Suppressor macrophage treated with lipopolysaccharide for 4 hours (primary cell): ENCODE measurements at regions not wholly inside any gene's neighbourhood (a gene's known extent, or its start where the extent isn't known, plus 50 kb on each side); places are given as distances from the start of the nearest gene placed in this dataset.
A peak's percentile ranks its signal among the peaks of the same experiment; 100 is the strongest.
"Not testable (repeated sequence)": the region's sequence is repeated elsewhere in the genome, so short reads cannot be mapped to it uniquely, and the experiment has no call there.

ENCODE experiments used
- DNase-seq: peaks from one replicate; pipeline ENCODE4 v3.0.0-alpha.2; 2020

DNA sequence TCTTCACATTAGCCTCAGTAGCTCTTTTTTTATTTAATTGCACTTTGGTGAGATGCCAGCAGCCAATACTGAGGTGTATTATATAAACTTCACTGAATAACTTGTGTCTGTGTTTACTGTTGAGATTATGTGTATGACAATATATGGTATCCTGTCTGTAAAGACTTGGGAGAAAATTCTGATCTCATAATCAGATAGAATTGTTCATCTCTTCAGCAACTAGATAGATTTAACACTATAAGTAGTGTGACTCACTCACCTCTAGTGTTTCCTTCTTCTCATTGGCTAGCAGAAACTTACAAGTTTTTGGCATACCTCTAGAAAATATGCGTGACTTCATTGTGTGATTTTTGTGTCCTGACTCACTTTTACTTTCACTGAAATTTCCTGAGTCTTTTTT, 67.6 kb upstream of the TGFBR2 start:
- no peak for DNase-seq

- DNase-seq = no peak
These were observed 67.2 kb upstream of the TGFBR2 start for GRCh38 chr3:30539206-30539605.

GRCh38 chr3:30539772-30540171, 66.6 kb upstream of the TGFBR2 start:
- peak; percentile 12 for DNase-seq

GRCh38 chr3:30541156-30541555, 65.2 kb upstream of the TGFBR2 start:
- not testable (repeated sequence) for DNase-seq

- no peak for DNase-seq
These were observed 63.5 kb upstream of the TGFBR2 start for GRCh38 chr3:30542897-30543296.

- DNase-seq = peak; percentile 27
These were observed 61.6 kb upstream of the TGFBR2 start for GRCh38 chr3:30544812-30545211.

DNA sequence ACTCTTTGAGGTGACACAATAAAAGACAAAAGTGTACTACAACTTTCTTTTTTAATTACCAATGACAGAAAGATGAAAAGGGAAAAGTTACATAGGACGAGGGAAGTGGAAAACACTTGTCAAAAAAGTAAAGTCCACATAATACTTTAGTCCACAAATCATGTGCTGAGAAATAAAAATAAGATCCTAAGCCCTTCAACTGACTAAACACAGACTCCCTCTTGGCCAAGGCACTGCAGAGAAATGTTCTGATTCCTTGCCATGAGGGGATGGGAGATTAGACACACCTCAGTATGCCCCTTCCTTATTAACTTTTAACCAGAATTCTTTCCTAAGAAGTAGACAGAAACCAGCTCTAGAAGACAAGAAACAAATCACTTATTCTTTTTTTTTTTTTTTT, 59.5 kb upstream of the TGFBR2 start:
- no peak for DNase-seq

- peak; percentile 9 for DNase-seq
These were observed 58.7 kb upstream of the TGFBR2 start for GRCh38 chr3:30547716-30548115.

DNA sequence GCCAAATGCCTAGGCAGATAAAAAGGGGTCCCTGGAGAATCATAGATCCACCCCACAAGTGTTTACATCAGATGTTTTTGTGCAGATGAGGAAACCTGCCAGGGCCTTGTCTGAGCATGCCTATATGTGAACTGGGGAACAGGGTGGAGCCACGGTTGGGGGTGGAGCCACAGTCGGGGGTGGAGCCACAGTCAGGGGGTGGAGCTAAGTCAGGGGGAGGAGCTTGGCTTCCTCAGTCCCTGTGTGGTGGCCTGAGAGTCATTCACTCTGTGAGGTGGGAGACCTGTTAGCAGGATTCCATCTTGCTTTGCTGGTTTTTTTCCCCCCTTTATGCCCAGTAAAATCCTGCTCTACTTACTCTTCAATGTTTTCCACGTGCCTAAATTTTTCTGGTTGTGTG, 57.8 kb upstream of the TGFBR2 start:
- no peak for DNase-seq

- no peak for DNase-seq
These were observed 56.8 kb upstream of the TGFBR2 start for GRCh38 chr3:30549600-30549999.

- DNase-seq = no peak
These were observed 56.2 kb upstream of the TGFBR2 start for GRCh38 chr3:30550246-30550645.

- DNase-seq = no peak
These were observed 55.1 kb upstream of the TGFBR2 start for GRCh38 chr3:30551266-30551665.

- DNase-seq = no peak
These were observed 54.5 kb upstream of the TGFBR2 start for GRCh38 chr3:30551927-30552326.

DNA sequence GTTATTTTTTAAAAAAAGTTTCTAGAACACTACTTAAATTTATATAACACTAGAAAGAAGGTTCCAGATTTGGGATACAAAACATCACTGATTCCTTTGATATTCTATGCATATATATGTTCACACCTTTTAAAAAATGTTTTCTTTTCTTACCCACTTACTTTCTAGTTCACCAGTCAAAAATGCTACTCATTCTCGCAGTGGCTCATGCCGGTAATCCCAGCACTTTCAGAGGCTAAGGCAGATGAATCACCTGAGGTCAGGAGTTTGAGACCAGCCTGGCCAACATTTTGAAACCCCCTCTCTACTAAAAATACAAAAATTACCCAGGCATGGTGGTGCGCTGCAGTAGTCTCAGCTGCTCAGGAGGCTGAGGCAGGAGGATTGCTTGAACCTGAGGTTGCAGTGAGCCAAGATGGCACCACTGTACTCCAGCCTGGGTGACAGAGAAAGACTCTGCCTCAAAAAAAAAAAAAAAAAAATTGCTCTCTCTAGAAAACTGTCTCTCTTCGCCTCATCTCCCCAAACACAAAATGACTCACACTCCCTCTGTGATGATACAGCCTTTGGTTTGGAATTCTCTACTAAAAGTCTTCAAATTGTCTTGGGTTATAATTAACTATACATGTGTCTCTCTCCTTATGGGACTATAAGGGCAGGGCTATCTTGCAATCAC, 52.6 kb upstream of the TGFBR2 start:
- DNase-seq = no peak

DNA sequence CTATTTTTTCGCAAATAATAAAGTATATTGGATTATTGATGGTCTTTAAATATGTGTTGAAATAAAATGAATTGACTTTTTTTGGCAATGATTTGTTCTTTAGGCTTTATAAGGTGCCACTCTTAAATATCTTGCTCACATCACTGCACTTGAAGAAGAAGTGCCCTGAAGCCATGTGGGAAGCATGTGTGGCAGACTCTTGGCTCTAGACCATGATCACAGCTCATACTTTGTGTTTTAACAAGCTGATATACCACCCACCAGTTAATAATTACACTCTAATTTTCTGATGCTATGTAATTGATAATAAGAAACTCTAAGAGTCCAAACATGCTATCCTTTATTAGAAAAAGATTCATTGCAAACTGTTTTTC, 52.1 kb upstream of the TGFBR2 start:
- DNase-seq = no peak

- no peak for DNase-seq
These were observed 50.4 kb upstream of the TGFBR2 start for GRCh38 chr3:30555968-30556367.
